Neural cell (in vitro differentiated cells): ENCODE measurements at regions not wholly inside any gene's neighbourhood (a gene's known extent, or its start where the extent isn't known, plus 50 kb on each side); places are given as distances from the start of the nearest gene placed in this dataset.

Source experiments
- H2AFZ ChIP-seq: fragments of 200-600, 300-800 bp; sonication (generic), shearing (Covaris generic); 2 replicates; pipeline ENCODE4 v1.6.0; 2014; ENCODE audit warnings: low read depth, mild to moderate bottlenecking, antibody characterized with exemption, low read length, moderate library complexity
- H3F3A ChIP-seq: fragments of 200-600 bp; shearing (Covaris generic); 2 replicates; pipeline ENCODE4 v1.6.1; 2016; ENCODE audit warnings: mild to moderate bottlenecking, moderate library complexity, mixed read lengths, antibody characterized with exemption, low read length; ENCODE audit not compliant: insufficient read depth, poor library complexity, severe bottlenecking
- H3K27ac ChIP-seq: fragments of 200-600, 300-800 bp; sonication (generic), shearing (Covaris generic); 2 replicates; pipeline ENCODE4 v1.5.1; 2014; ENCODE audit warnings: mild to moderate bottlenecking, low read length, moderate library complexity
- H3K27me3 ChIP-seq: fragments of 300-800, 200-600 bp; sonication (generic), shearing (Covaris generic); 2 replicates; pipeline ENCODE4 v1.6.0; 2014; ENCODE audit warnings: mild to moderate bottlenecking, low read depth, low read length, moderate library complexity; ENCODE audit not compliant: insufficient read depth
- H3K36me3 ChIP-seq: fragments of 300-800, 200-600 bp; sonication (generic), shearing (Covaris generic); 2 replicates; pipeline ENCODE4 v1.5.1; 2014; ENCODE audit warnings: mild to moderate bottlenecking, antibody characterized with exemption, low read length, moderate library complexity; ENCODE audit not compliant: insufficient read depth
- H3K4me2 ChIP-seq: fragments of 300-800, 200-600 bp; sonication (generic), shearing (Covaris generic); 2 replicates; pipeline ENCODE4 v1.6.0; 2014; ENCODE audit warnings: mild to moderate bottlenecking, low read length
- H3K4me3 ChIP-seq: fragments of 300-800, 200-600 bp; sonication (generic), shearing (Covaris generic); 2 replicates; pipeline ENCODE4 v1.5.1; 2014; ENCODE audit warnings: mild to moderate bottlenecking, low read length, moderate library complexity
- H3K79me2 ChIP-seq: fragments of 200-600 bp; shearing (Covaris generic); replicated peaks from 2 replicates; pipeline ENCODE4 v1.6.0; 2014; ENCODE audit warnings: mild to moderate bottlenecking, low read length, moderate library complexity; ENCODE audit not compliant: insufficient read depth
- H3K9ac ChIP-seq: fragments of 300-800, 200-600 bp; sonication (generic), shearing (Covaris generic); 2 replicates; pipeline ENCODE4 v1.6.1; 2016; ENCODE audit warnings: mild to moderate bottlenecking, low read length, mixed read lengths
- H3K9me2 ChIP-seq: fragments of 200-600 bp; shearing (Covaris generic); 2 replicates; pipeline ENCODE4 v1.6.1; 2016; ENCODE audit warnings: mild to moderate bottlenecking, low read length, mixed read lengths; ENCODE audit not compliant: insufficient read depth
- H3K9me3 ChIP-seq: fragments of 200-600, 300-800 bp; sonication (generic), shearing (Covaris generic); 2 replicates; pipeline ENCODE4 v1.6.1; 2016; ENCODE audit warnings: mild to moderate bottlenecking, mixed run types, low read length, moderate library complexity, mixed read lengths
- H4K20me1 ChIP-seq: fragments of 200-600 bp; shearing (Covaris generic); 2 replicates; pipeline ENCODE4 v1.6.1; 2016; ENCODE audit warnings: mild to moderate bottlenecking, mixed run types; ENCODE audit not compliant: insufficient read depth
- EP300 ChIP-seq: fragments of 450-650 bp; conservative IDR thresholded peaks from 2 replicates; pipeline ENCODE4 v1.6.1; 2014; ENCODE audit warnings: antibody characterized with exemption, mild to moderate bottlenecking, moderate library complexity; ENCODE audit not compliant: poor library complexity, severe bottlenecking
- EZH2 ChIP-seq: fragments of 200-600, 300-800 bp; shearing (Covaris generic), sonication (generic); IDR thresholded peaks from 2 replicates; pipeline ENCODE4 v1.6.1; 2014; ENCODE audit warnings: antibody characterized with exemption, low read length, borderline replicate concordance, mild to moderate bottlenecking; ENCODE audit not compliant: insufficient read depth, poor library complexity, severe bottlenecking
- MXI1 ChIP-seq: fragments of 450-650 bp; conservative IDR thresholded peaks from 2 replicates; pipeline ENCODE4 v1.6.1; 2014; ENCODE audit warnings: antibody characterized with exemption, mild to moderate bottlenecking; ENCODE audit not compliant: poor library complexity, severe bottlenecking
- POLR2AphosphoS5 ChIP-seq: IDR thresholded peaks from 2 replicates; pipeline ENCODE4 v1.6.1; 2012
- RAD21 ChIP-seq: fragments of 450-650 bp; conservative IDR thresholded peaks from 2 replicates; pipeline ENCODE4 v1.6.1; 2014; ENCODE audit warnings: antibody characterized with exemption, mild to moderate bottlenecking, moderate library complexity
- SMC3 ChIP-seq: fragments of 450-650 bp; conservative IDR thresholded peaks from 2 replicates; pipeline ENCODE4 v1.6.1; 2014; ENCODE audit warnings: antibody characterized with exemption, mild to moderate bottlenecking, moderate library complexity; ENCODE audit not compliant: poor library complexity
- TAF1 ChIP-seq: IDR thresholded peaks from 2 replicates; pipeline ENCODE4 v1.6.1; 2012; ENCODE audit warnings: low read depth
- TF ChIP-seq, protein P1 (sequence below): fragments of 450-650 bp; IDR thresholded peaks from 2 replicates; pipeline ENCODE4 v1.5.1; 2014; ENCODE audit warnings: antibody characterized with exemption, mild to moderate bottlenecking, moderate library complexity; ENCODE audit not compliant: poor library complexity, severe bottlenecking
- TF ChIP-seq, protein P2 (sequence below): IDR thresholded peaks from 2 replicates; pipeline ENCODE4 v1.6.1; 2012; ENCODE audit warnings: borderline replicate concordance

DNA sequence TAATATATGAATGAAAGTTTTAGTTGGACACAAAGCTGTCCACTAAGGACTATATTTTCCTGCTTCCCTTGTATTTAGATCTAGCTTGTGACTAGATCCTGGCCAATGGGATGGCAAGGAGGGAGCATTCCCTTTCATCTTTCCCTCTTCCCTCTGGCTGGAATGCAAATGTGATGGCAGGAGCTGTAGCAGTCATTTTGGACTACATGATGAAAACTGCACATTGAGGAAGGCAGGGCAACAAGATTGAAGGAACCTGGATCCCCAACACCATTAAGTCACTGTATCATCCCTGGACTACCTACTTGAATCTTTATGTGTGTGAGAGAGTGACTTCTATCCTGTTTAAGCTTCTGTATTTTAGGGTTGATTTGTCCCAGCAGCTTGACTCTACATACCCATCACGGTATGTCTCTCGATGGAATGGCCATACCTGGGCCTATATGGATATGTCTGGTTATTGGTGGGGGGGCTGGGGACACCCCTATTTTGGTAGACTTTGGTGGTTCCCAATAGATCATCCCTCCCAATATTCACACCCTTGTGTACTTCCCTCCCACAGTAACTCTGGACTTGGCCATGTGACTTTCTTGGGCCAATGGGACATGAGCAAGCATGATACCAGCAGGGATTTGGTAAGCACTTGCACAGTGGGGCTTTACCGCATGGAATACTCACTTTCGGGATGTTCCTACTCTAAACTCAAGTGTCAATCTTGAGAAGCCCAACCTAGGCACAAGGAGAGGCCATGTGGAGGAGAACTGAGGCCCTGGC is 128.5 kb downstream of the VEGFA start:
- no peaks in the 10 kb centered on the region for H3F3A ChIP-seq

DNA sequence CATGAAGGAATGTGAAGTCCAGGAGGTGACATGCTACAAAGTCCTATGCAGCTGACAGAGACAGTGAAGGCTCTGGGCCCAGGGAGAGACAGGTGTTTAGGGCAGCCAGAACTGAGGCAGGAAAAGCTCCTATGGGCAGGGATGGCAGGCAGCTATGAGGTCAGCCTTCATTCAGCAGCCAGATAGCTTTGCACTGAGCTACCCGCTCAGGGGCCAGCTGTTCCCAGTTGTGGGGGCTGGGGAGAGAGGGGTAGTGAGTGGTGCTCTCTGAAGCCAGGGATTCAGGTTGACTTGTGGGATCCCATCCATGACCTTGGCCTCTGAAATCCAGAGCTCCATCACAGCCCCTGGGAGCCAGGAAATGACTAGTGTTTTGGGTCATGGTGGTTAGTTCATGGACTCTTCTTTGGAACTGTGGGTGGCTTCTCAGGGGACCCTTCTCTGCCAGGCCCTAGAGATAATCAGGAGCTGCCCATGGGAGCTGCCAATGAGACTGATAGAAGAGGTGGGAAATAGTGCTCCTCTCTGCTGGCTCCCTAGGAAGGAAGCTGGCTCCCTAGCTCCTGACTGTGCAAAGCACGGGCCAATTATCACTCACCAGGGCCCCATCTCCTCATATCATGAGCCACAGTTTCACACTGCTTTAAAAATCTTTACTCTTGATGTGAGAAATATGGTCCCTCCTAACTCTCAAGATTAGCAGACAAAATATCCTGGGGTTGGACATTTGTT is 127.7 kb downstream of the VEGFA start:
- H3K27ac ChIP-seq: no peak overlapping the region
- no peaks in the 10 kb centered on the region for H3K9me3 ChIP-seq
- no peaks in the 10 kb centered on the region for H3F3A ChIP-seq
- no peaks in the 10 kb centered on the region for H3K36me3 ChIP-seq
- no peak overlapping the region for H2AFZ ChIP-seq
- no peak overlapping the region for H3K4me2 ChIP-seq
- no peak overlapping the region for H3K9ac ChIP-seq
- no peak overlapping the region for H3K4me3 ChIP-seq
- H3K79me2 ChIP-seq: no peaks in the 10 kb centered on the region
- TF ChIP-seq, protein P1, sequence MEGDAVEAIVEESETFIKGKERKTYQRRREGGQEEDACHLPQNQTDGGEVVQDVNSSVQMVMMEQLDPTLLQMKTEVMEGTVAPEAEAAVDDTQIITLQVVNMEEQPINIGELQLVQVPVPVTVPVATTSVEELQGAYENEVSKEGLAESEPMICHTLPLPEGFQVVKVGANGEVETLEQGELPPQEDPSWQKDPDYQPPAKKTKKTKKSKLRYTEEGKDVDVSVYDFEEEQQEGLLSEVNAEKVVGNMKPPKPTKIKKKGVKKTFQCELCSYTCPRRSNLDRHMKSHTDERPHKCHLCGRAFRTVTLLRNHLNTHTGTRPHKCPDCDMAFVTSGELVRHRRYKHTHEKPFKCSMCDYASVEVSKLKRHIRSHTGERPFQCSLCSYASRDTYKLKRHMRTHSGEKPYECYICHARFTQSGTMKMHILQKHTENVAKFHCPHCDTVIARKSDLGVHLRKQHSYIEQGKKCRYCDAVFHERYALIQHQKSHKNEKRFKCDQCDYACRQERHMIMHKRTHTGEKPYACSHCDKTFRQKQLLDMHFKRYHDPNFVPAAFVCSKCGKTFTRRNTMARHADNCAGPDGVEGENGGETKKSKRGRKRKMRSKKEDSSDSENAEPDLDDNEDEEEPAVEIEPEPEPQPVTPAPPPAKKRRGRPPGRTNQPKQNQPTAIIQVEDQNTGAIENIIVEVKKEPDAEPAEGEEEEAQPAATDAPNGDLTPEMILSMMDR: no peak
- TF ChIP-seq, protein P2, sequence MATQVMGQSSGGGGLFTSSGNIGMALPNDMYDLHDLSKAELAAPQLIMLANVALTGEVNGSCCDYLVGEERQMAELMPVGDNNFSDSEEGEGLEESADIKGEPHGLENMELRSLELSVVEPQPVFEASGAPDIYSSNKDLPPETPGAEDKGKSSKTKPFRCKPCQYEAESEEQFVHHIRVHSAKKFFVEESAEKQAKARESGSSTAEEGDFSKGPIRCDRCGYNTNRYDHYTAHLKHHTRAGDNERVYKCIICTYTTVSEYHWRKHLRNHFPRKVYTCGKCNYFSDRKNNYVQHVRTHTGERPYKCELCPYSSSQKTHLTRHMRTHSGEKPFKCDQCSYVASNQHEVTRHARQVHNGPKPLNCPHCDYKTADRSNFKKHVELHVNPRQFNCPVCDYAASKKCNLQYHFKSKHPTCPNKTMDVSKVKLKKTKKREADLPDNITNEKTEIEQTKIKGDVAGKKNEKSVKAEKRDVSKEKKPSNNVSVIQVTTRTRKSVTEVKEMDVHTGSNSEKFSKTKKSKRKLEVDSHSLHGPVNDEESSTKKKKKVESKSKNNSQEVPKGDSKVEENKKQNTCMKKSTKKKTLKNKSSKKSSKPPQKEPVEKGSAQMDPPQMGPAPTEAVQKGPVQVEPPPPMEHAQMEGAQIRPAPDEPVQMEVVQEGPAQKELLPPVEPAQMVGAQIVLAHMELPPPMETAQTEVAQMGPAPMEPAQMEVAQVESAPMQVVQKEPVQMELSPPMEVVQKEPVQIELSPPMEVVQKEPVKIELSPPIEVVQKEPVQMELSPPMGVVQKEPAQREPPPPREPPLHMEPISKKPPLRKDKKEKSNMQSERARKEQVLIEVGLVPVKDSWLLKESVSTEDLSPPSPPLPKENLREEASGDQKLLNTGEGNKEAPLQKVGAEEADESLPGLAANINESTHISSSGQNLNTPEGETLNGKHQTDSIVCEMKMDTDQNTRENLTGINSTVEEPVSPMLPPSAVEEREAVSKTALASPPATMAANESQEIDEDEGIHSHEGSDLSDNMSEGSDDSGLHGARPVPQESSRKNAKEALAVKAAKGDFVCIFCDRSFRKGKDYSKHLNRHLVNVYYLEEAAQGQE: no peak
- H3K9me2 ChIP-seq: no peaks in the 10 kb centered on the region
- H3K27me3 ChIP-seq: no peaks in the 10 kb centered on the region
- H4K20me1 ChIP-seq: no peaks in the 10 kb centered on the region

More for the DNA sequence above, 128.5 kb downstream of the VEGFA start:
- Histone ChIP-seq H3K4me3 (no peak overlapping the region), H3K9me3 (no peaks in the 10 kb centered on the region), H3K79me2 (no peaks in the 10 kb centered on the region), H2AFZ (no peak overlapping the region), H3K4me2 (no peak overlapping the region), H3K27ac (no peak overlapping the region), H4K20me1 (no peaks in the 10 kb centered on the region), H3K9me2 (no peaks in the 10 kb centered on the region), H3K9ac (no peak overlapping the region), H3K36me3 (no peaks in the 10 kb centered on the region), H3K27me3 (no peaks in the 10 kb centered on the region)
- TF ChIP-seq RAD21 (no peak), EP300 (no peak), MXI1 (no peak), SMC3 (no peak), TAF1 (no peak), EZH2 (no peak), POLR2AphosphoS5 (no peak)
- TF ChIP-seq, protein P1: no peak
- TF ChIP-seq, protein P2: no peak
